HL-60 (cell line): ENCODE measurements at regions not wholly inside any gene's neighbourhood (a gene's known extent, or its start where the extent isn't known, plus 50 kb on each side); places are given as distances from the start of the nearest gene placed in this dataset.

Experiments used
- CTCF ChIP-seq: IDR thresholded peaks from one replicate; pipeline ENCODE4 v1.5.1; 2011; ENCODE audit warnings: low read length, control low read depth, inconsistent platforms; ENCODE audit not compliant: insufficient read depth
- GABPA ChIP-seq: IDR thresholded peaks from 2 replicates; pipeline ENCODE4 v1.6.1; 2012; ENCODE audit warnings: low read depth
- POLR2AphosphoS5 ChIP-seq: IDR thresholded peaks from 2 replicates; pipeline ENCODE4 v1.6.1; 2012; ENCODE audit warnings: low read depth
- REST ChIP-seq: IDR thresholded peaks from 2 replicates; pipeline ENCODE4 v1.6.1; 2012; ENCODE audit warnings: low read depth; ENCODE audit not compliant: insufficient replicate concordance
- SPI1 ChIP-seq: IDR thresholded peaks from 2 replicates; pipeline ENCODE4 v1.6.1; 2012; ENCODE audit warnings: low read depth, mild to moderate bottlenecking, borderline replicate concordance

GRCh38 chr9:18045326-18045725 is 428.6 kb upstream of the ADAMTSL1 start:
- TF ChIP-seq CTCF (no peak), POLR2AphosphoS5 (no peak), REST (no peak), SPI1 (no peak), GABPA (no peak)
